HG02885 (cell line): ENCODE measurements at regions not wholly inside any gene's neighbourhood (a gene's known extent, or its start where the extent isn't known, plus 50 kb on each side); places are given as distances from the start of the nearest gene placed in this dataset.
A peak's percentile ranks its signal among the peaks of the same experiment; 100 is the strongest.

Experiments used
- ATAC-seq: cut with Tn5 transposase; IDR thresholded peaks from one replicate; pipeline ENCODE4 v1.9.1; 2021; ENCODE audit warnings: mild to moderate bottlenecking; ENCODE audit not compliant: unreplicated experiment, poor library complexity

- ATAC-seq, result no peak
Measured at GRCh38 chr10:69715899-69716606, 85.7 kb upstream of the COL13A1 start.

- ATAC-seq, result no peak
Measured at GRCh38 chr10:69716711-69717560, 84.8 kb upstream of the COL13A1 start.

- no peak for ATAC-seq
Measured at GRCh38 chr10:69718951-69719350, 82.8 kb upstream of the COL13A1 start.

DNA sequence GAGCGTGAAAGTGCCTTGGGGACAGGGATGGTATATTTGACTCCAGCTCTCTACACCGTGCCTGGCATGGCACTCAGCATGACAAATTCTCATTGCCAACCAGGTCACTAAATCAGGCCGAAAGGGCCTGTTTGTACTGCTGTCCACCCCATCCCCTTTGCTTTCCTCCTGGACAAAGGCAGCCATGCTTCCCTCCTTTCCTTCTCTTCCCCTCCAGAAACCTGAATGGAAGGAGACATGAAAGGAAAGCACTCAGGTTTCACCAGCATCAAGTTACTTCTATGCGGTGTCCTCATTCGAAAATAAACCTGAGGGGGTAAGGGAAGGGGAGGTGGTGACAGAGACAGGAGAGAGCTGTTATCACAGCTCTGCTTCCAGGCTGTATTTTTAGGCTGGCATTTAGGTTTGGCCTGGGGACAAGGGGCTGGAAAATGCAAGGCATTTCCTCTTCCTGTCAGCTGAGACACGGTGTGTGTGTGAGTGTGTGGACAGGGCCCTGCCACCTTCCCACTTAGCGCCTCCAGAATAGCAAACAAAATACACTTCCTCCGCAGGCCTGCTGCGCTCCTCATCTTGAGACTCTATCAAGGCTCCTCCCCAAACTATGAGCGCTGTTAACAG is 79.9 kb upstream of the COL13A1 start:
- no peak for ATAC-seq

DNA sequence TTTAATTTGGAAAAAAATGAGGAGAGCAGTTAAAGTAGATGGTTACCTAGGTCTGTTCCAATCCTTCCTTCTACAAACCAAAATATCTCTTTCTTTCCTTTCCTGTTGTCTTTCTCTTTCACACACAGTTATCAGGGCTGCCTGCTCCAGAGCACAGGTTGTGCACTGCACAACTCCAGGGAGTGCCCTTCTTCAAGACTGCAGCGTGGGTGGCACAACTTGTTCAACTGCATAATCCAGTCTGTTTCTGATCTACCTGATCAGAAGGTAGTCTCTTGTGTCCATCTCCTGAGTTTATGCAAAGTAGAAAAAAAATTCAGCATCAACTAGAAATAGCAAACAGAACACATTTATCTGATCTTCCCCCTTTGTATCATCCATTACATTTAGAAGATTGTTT is 78.1 kb upstream of the COL13A1 start:
- no peak for ATAC-seq

DNA sequence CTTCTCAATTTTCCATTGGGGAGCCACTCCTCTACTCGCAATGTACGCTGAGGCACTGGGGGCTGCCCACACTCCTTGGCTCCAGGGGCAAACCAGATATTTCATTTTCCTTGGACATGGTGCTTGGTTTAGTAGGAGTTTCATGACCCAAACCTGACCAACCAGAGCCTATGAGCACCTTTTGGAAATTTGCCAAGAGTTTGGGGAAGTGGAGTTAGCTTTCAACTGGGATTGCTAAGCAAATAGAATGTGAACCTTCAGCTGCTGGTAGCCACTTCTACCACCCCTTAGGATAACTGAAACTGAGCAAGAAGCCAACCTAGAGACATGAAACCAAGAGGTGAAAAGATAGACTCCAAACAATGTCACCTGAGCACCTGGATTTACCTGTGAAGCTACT is 74.9 kb upstream of the COL13A1 start:
- no peak for ATAC-seq

- no peak for ATAC-seq
Measured at GRCh38 chr10:69728335-69728870, 73.3 kb upstream of the COL13A1 start.

DNA sequence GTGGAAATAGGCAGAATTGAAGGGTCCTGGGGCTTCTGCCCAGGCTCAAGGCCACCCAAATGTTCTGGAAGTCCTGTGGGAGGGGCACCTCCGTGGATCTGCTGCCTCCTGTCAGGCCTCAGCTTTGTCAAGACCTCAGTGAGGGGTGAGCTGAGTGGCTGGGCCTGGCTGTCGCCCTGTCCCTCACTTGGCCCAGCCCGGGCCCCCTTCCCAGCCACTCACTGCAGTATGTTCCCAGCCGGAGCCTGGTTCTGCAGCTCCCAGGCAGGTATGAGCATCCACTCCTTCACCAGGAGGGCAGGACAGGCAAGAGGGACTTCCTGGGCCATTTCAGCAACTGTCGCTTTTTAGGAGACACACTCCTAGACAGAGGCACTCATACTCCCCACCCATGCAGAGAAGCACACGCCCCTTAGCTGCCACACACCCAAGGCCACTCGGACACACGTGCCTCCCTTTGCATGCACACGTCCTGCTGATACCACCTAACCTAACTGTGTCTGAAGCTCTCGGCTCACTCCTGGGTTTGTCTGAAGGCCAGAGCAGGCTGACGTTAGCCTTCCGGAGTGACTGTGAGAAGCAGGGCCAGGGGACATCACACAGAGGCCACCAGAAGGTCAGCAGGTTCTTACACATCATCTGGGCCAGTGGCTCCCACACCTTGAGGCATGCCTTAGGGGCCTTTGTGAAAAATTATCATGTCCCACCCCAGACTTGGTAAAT is 72.2 kb upstream of the COL13A1 start:
- ATAC-seq, result no peak

DNA sequence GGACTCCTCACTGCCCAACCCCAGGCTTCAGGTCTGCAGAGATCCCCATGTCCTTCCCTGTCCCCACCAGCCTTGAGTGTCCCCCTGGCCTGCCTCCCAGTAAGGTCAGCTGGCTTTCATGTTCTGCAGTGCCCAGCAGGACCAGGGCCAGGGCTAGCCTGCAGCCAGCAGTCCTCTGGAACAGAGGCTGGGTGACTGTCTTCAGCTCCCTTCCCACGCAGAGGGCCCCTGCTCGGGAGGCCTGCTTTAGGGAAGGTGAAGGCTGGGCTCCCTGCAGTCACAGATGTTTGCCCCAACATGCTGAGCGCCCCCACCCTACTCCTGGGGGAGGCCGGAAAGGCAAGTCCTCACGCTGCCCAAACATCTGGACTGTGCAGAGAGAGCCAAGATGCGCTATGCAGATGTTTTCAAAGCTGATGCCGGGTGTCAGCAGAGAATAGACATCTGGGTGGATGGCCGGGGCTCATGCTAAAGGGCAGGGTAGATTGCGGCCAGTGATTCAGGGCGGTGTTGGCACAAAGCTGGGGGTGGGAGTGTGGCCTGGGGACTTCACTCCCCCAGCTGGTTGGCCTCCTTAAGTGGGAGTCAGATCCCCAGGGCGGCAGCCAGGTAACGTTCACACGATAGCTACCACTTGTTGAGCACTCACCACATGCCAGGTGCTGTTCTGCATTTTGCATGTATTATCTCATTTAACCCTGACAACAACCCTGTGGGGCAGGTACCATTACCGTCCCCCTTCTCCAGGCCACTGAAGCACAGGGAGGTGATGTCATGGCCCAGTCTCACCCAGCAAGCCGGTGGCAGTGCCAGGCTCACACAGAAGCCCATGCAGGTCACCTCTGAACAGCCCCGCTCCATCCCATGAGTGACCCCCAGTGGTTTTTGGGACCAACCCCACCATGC is 71.2 kb upstream of the COL13A1 start:
- no peak for ATAC-seq

GRCh38 chr10:69731184-69731583 is 70.5 kb upstream of the COL13A1 start:
- ATAC-seq, result no peak

- no peak for ATAC-seq
Measured at GRCh38 chr10:69731698-69732097, 70.0 kb upstream of the COL13A1 start.

DNA sequence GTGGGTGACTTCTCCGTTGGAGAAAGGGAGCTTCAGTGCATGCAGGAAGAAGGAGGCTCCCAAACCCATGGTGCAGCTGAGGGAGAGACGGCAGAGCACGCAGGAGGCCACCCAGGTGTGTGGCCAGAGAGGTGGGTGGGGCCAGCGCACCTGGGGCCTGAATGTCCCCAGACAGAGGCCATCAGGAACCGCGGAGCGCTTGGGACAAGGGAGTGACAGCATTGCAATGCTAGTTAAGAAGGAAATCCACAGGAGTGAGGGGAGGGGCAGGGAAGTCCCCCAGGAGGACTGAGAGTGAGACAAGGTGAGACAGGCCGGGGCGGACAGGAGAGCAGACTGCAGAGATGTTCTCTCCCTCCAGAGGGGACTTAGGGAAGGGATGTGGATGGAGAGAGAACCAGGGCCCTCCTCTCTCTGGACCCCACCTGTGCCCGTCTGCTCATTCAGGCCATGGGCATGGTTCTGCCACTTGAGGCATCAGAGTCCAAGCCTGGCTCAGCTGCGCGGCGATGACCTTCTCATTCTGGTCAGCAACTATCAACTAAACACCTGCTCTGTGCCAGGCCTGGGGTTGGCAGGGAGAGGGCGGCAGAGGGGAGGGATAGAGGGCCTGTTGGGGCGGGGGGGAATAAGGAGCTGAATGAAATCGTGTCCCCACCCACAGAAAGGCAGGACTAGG is 69.4 kb upstream of the COL13A1 start:
- ATAC-seq, result no peak

GRCh38 chr10:69732826-69733150 is 68.9 kb upstream of the COL13A1 start:
- ATAC-seq, result no peak

- no peak for ATAC-seq
Measured at GRCh38 chr10:69733791-69734261, 67.9 kb upstream of the COL13A1 start.

DNA sequence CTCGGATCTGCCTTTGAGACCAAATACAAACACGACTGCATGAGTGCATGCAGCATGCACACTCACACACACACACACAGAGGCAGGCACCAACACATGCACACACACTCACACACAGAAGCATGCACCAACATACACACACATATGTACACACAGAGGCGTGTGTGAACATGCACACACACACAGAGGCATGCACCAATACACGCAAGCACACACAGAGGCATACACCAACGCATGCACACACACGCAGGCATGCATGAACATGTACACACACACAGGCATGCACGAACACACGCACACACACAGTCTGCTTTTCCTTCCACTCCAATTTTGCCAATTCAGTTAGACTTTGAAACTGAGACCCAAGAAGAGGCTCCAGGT is 67.3 kb upstream of the COL13A1 start:
- peak; percentile 8 for ATAC-seq

- ATAC-seq, result peak; percentile 63
Measured at GRCh38 chr10:69734797-69735468, 66.8 kb upstream of the COL13A1 start.

DNA sequence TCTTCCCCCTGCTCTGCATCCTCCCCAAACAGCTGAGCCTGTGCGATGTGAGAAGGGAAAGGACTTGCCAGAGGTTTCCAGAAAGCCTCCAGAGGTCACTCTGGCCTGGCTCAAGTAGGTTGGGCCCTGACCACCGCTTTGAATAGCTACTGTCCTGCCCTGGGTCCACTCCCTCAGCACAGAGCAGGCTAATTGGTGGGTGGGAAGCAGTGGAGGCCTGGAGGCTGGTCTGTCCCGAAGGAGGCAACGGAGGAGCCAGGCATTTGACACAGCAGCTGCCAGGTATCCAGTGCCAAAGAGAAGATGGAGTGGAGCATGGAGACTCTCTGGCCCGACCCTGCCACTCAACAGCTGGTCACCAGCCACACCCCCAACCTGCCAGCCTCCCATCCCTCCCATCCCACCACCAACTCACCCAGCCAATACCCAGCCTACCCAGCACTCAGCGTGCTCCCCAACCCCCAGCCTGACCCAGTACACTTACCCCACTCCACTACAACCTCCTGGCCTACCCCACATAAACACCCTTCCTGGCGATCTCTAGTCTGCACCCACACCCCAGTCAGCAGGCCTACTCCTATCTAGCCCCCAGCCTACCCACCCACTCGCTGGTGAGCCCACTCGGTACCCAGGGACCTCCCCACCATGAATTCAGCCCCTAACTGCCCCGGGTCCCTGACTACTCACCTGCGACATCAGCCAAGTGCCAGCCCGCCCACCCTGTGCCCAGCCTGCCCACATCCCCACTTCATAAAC is 64.6 kb upstream of the COL13A1 start:
- ATAC-seq, result no peak

DNA sequence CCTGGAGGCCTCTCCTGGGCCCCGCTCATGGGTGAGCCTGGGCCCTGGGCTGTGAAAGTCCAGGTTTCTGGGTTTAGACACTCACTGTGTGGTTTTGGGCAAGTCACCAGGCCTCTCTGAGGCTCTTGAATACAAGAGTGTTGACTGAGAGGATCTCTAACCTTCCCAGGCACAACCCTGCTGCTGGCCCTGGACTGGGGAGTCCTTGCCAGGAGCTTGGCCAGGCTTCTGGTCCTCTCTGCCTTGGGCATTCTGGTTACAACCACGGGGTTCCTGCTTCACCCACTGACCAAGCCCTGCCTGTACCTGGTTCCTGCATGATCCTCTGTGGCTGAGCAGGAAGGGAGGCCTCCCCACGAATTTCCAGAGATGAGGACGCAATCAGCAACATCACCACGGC is 63.6 kb upstream of the COL13A1 start:
- ATAC-seq, result no peak
